SK-N-SH treated with all-trans-retinoic acid at 6 μM for 48 hours (cell line): ENCODE measurements at regions not wholly inside any gene's neighbourhood (a gene's known extent, or its start where the extent isn't known, plus 50 kb on each side); places are given as distances from the start of the nearest gene placed in this dataset.
"Not testable (repeated sequence)": the region's sequence is repeated elsewhere in the genome, so short reads cannot be mapped to it uniquely, and the experiment has no call there.

Experiments
- ATAC-seq: fragments of 200-7000 bp; cut with Tn5 transposase; 3 replicates; pipeline ENCODE4 v1.9.1; 2020; ENCODE audit warnings: mild to moderate bottlenecking, moderate library complexity
- ARNTL ChIP-seq: fragments of 450-650 bp; formaldehyde crosslinking; IDR thresholded peaks from 2 replicates; pipeline ENCODE4 v1.5.0; 2020; ENCODE audit warnings: low read depth, mild to moderate bottlenecking, moderate library complexity, borderline replicate concordance
- BACH2 ChIP-seq: fragments of 250-450 bp; sonication (Bioruptor Pico); IDR thresholded peaks from 2 replicates; pipeline ENCODE4 v1.9.0; 2021; ENCODE audit warnings: mild to moderate bottlenecking, borderline replicate concordance
- CREB5 ChIP-seq: fragments of 250-450 bp; sonication (Bioruptor Pico); IDR thresholded peaks from 2 replicates; pipeline ENCODE4 v1.5.1; 2020; ENCODE audit warnings: low read depth, mild to moderate bottlenecking, moderate library complexity
- CSDC2 ChIP-seq: fragments of 250-450 bp; sonication (Bioruptor Pico); IDR thresholded peaks from 2 replicates; pipeline ENCODE4 v1.5.0; 2020; ENCODE audit warnings: mild to moderate bottlenecking, moderate library complexity
- CSRNP3 ChIP-seq: fragments of 250-450 bp; sonication (Bioruptor Pico); IDR thresholded peaks from 2 replicates; pipeline ENCODE4 v1.5.1; 2021; ENCODE audit warnings: mild to moderate bottlenecking, moderate library complexity
- GLIS3 ChIP-seq: fragments of 250-450 bp; sonication (Bioruptor Pico); IDR thresholded peaks from 2 replicates; pipeline ENCODE4 v1.5.0; 2020; ENCODE audit warnings: mild to moderate bottlenecking, moderate library complexity
- ISL1 ChIP-seq: fragments of 250-450 bp; sonication (Bioruptor Pico); IDR thresholded peaks from 2 replicates; pipeline ENCODE4 v2.1.2; 2022; ENCODE audit warnings: mild to moderate bottlenecking, moderate library complexity
- OSR1 ChIP-seq: fragments of 250-450 bp; sonication (Bioruptor Pico); IDR thresholded peaks from 2 replicates; pipeline ENCODE4 v1.8.0; 2022; ENCODE audit warnings: moderate library complexity, mild to moderate bottlenecking, inconsistent platforms
- POU6F1 ChIP-seq: fragments of 250-450 bp; sonication (Bioruptor Pico); IDR thresholded peaks from 2 replicates; pipeline ENCODE4 v1.8.0; 2021; ENCODE audit warnings: low read depth, mild to moderate bottlenecking, moderate library complexity, borderline replicate concordance
- RARB ChIP-seq: fragments of 250-450 bp; sonication (Bioruptor Pico); IDR thresholded peaks from 2 replicates; pipeline ENCODE4 v1.8.0; 2021; ENCODE audit warnings: mild to moderate bottlenecking, moderate library complexity
- TCF4 ChIP-seq: fragments of 250-450 bp; sonication (Bioruptor Pico); IDR thresholded peaks from 2 replicates; pipeline ENCODE4 v1.8.0; 2021; ENCODE audit warnings: mild to moderate bottlenecking, moderate library complexity, borderline replicate concordance
- TOX ChIP-seq: fragments of 250-450 bp; sonication (Bioruptor Pico); IDR thresholded peaks from 2 replicates; pipeline ENCODE4 v1.8.0; 2021; ENCODE audit warnings: mild to moderate bottlenecking, moderate library complexity, borderline replicate concordance
- TSHZ2 ChIP-seq: fragments of 250-450 bp; sonication (Bioruptor Pico); IDR thresholded peaks from 2 replicates; pipeline ENCODE4 v1.5.0; 2020; ENCODE audit warnings: mild to moderate bottlenecking, moderate library complexity
- ZC3H10 ChIP-seq: fragments of 250-450 bp; sonication (Bioruptor Pico); IDR thresholded peaks from 2 replicates; pipeline ENCODE4 v1.5.1; 2021; ENCODE audit warnings: mild to moderate bottlenecking, moderate library complexity
- ZFP3 ChIP-seq: fragments of 250-450 bp; sonication (Bioruptor Pico); IDR thresholded peaks from 2 replicates; pipeline ENCODE4 v1.5.0; 2020; ENCODE audit warnings: mild to moderate bottlenecking, moderate library complexity
- ZFP30 ChIP-seq: fragments of 450-650 bp; formaldehyde crosslinking; IDR thresholded peaks from 2 replicates; pipeline ENCODE4 v1.5.0; 2022; ENCODE audit warnings: mild to moderate bottlenecking, moderate library complexity
- ZNF565 ChIP-seq: fragments of 450-650 bp; formaldehyde crosslinking; conservative IDR thresholded peaks from 2 replicates; pipeline ENCODE4 v1.5.0; 2020; ENCODE audit warnings: low read depth, mild to moderate bottlenecking, moderate library complexity
- ZNF70 ChIP-seq: fragments of 450-650 bp; formaldehyde crosslinking; IDR thresholded peaks from 2 replicates; pipeline ENCODE4 v1.5.0; 2020; ENCODE audit warnings: mild to moderate bottlenecking, moderate library complexity
- ZNF8 ChIP-seq: fragments of 450-650 bp; formaldehyde crosslinking; IDR thresholded peaks from 2 replicates; pipeline ENCODE4 v1.5.0; 2020; ENCODE audit warnings: mild to moderate bottlenecking, moderate library complexity

GRCh38 chr3:110016235-110016815, 679.0 kb upstream of the DPPA4 start:
- no peak for ATAC-seq
- TF ChIP-seq RARB (CRISPR knock-in tag) (no peak), ZFP3 (no peak), TOX (CRISPR knock-in tag) (no peak)

GRCh38 chr3:110017304-110017703, 680.0 kb upstream of the DPPA4 start:
- no peak for TF ChIP-seq POU6F1 (CRISPR knock-in tag)
- no peak for TF ChIP-seq ZC3H10 (CRISPR knock-in tag)
- TF ChIP-seq BACH2 = no peak
- no peak for TF ChIP-seq CSDC2 (CRISPR knock-in tag)
- TF ChIP-seq TSHZ2 (CRISPR knock-in tag) = no peak
- no peak for TF ChIP-seq ISL1
- TF ChIP-seq TOX (CRISPR knock-in tag) = no peak
- TF ChIP-seq CSRNP3 (CRISPR knock-in tag) = no peak
- no peak for TF ChIP-seq ZNF8 (CRISPR knock-in tag)
- no peak for TF ChIP-seq ZFP30
- no peak for TF ChIP-seq RARB (CRISPR knock-in tag)
- no peak for TF ChIP-seq CREB5 (CRISPR knock-in tag)
- TF ChIP-seq TCF4 (CRISPR knock-in tag) = no peak
- TF ChIP-seq ARNTL (CRISPR knock-in tag) = no peak
- ATAC-seq = no peak

- ATAC-seq = no peak
- no peak for TF ChIP-seq ZFP30
- no peak for TF ChIP-seq OSR1 (CRISPR knock-in tag)
- TF ChIP-seq POU6F1 (CRISPR knock-in tag) = no peak
- TF ChIP-seq GLIS3 (CRISPR knock-in tag) = no peak
- TF ChIP-seq ZNF565 = no peak
- no peak for TF ChIP-seq ZNF70 (CRISPR knock-in tag)
- no peak for TF ChIP-seq ZC3H10 (CRISPR knock-in tag)
These were observed 684.3 kb upstream of the DPPA4 start for GRCh38 chr3:110021659-110022058.

- ATAC-seq = not testable (repeated sequence)
These were observed 685.7 kb upstream of the DPPA4 start for GRCh38 chr3:110023022-110023421.
